ENCODE measurements at regions not wholly inside any gene's neighbourhood (a gene's known extent, or its start where the extent isn't known, plus 50 kb on each side); places are given as distances from the start of the nearest gene placed in this dataset.

- Histone ChIP-seq H4K20me1 (ENCODE audit: insufficient read depth, low read length, poor library complexity, severe bottlenecking) (no peaks in the 10 kb centered on the region), H3K36me3 (ENCODE audit: insufficient read depth, low read length) (no peaks in the 10 kb centered on the region), H3K9me2 (replicated peaks; ENCODE audit: low read depth, low read length) (no peaks in the 10 kb centered on the region), H3K4me2 (ENCODE audit: low read depth, low read length, poor library complexity, severe bottlenecking) (no peak overlapping the region), H3K4me1 (ENCODE audit: insufficient read depth, low read length, poor library complexity, severe bottlenecking) (no peaks in the 10 kb centered on the region), H3K79me2 (ENCODE audit: insufficient read depth, low read length) (no peaks in the 10 kb centered on the region), H3K9me3 (ENCODE audit: insufficient read depth, low read depth, low read length) (no peaks in the 10 kb centered on the region), H2AFZ (ENCODE audit: low read length) (no peak overlapping the region), H3F3A (ENCODE audit: low read depth) (no peaks in the 10 kb centered on the region), H3K4me3 (ENCODE audit: low read length, poor library complexity, severe bottlenecking) (no peak overlapping the region), H3K27me3 (ENCODE audit: insufficient read depth, low read length, poor library complexity, severe bottlenecking) (no peaks in the 10 kb centered on the region), H3K9ac (ENCODE audit: low read depth, low read length, poor library complexity, severe bottlenecking) (no peak overlapping the region)
- TF ChIP-seq EZH2phosphoT487 (IDR thresholded peaks at IDR 0.05; ENCODE audit: borderline replicate concordance) (no peak), CTCF (conservative IDR thresholded peaks at IDR 0.05; ENCODE audit: low read length) (no peak)
Observed at GRCh38 chr12:88318726-88319125, 176.6 kb downstream of the TMTC3 start.

- no peaks in the 10 kb centered on the region for H3K9me3 ChIP-seq (ENCODE audit: insufficient read depth, low read depth, low read length)
- no peaks in the 10 kb centered on the region for H3K27me3 ChIP-seq (ENCODE audit: insufficient read depth, low read length, poor library complexity, severe bottlenecking)
- no peaks in the 10 kb centered on the region for H3K36me3 ChIP-seq (ENCODE audit: insufficient read depth, low read length)
- no peak overlapping the region for H3K4me3 ChIP-seq (ENCODE audit: low read length, poor library complexity, severe bottlenecking)
- H3K9ac ChIP-seq (ENCODE audit: low read depth, low read length, poor library complexity, severe bottlenecking) = no peak overlapping the region
- no peaks in the 10 kb centered on the region for H3K79me2 ChIP-seq (ENCODE audit: insufficient read depth, low read length)
- no peak overlapping the region for H2AFZ ChIP-seq (ENCODE audit: low read length)
- no peak overlapping the region for H3K4me2 ChIP-seq (ENCODE audit: low read depth, low read length, poor library complexity, severe bottlenecking)
- H3K9me2 ChIP-seq (replicated peaks; ENCODE audit: low read depth, low read length) = no peaks in the 10 kb centered on the region
- H3F3A ChIP-seq (ENCODE audit: low read depth) = no peaks in the 10 kb centered on the region
- no peak for TF ChIP-seq EZH2phosphoT487 (IDR thresholded peaks at IDR 0.05; ENCODE audit: borderline replicate concordance)
- no peak for TF ChIP-seq CTCF (conservative IDR thresholded peaks at IDR 0.05; ENCODE audit: low read length)
- H3K4me1 ChIP-seq (ENCODE audit: insufficient read depth, low read length, poor library complexity, severe bottlenecking) = no peaks in the 10 kb centered on the region
- no peaks in the 10 kb centered on the region for H4K20me1 ChIP-seq (ENCODE audit: insufficient read depth, low read length, poor library complexity, severe bottlenecking)
Observed at GRCh38 chr12:88325076-88325815, 183.1 kb downstream of the TMTC3 start.

DNA sequence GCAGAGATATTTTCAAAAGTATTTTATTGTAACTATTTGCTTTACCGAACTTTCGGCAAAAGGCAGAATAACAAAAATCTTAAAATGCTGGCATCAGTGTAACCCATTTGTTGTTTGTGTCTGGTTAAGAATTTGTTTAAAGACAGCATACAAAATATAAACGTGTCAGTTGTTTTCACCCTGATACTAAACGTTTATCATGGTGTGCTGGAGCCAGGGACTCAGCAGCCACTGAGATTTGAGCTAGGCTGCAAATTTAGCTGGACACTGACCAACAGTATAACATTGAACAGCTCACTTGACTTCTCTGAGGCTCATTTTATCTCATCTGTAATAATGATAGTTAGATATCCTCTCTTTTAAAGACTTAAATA, 183.7 kb downstream of the TMTC3 start:
- H3K36me3 ChIP-seq (ENCODE audit: insufficient read depth, low read length) = no peaks in the 10 kb centered on the region
- no peak overlapping the region for H3K9ac ChIP-seq (ENCODE audit: low read depth, low read length, poor library complexity, severe bottlenecking)
- no peaks in the 10 kb centered on the region for H3F3A ChIP-seq (ENCODE audit: low read depth)
- TF ChIP-seq CTCF (conservative IDR thresholded peaks at IDR 0.05; ENCODE audit: low read length) = no peak
- TF ChIP-seq EZH2phosphoT487 (IDR thresholded peaks at IDR 0.05; ENCODE audit: borderline replicate concordance) = no peak
- no peak overlapping the region for H2AFZ ChIP-seq (ENCODE audit: low read length)
- no peaks in the 10 kb centered on the region for H4K20me1 ChIP-seq (ENCODE audit: insufficient read depth, low read length, poor library complexity, severe bottlenecking)
- no peak overlapping the region for H3K4me2 ChIP-seq (ENCODE audit: low read depth, low read length, poor library complexity, severe bottlenecking)
- H3K4me3 ChIP-seq (ENCODE audit: low read length, poor library complexity, severe bottlenecking) = no peak overlapping the region
- no peaks in the 10 kb centered on the region for H3K27me3 ChIP-seq (ENCODE audit: insufficient read depth, low read length, poor library complexity, severe bottlenecking)
- H3K9me2 ChIP-seq (replicated peaks; ENCODE audit: low read depth, low read length) = no peaks in the 10 kb centered on the region
- no peaks in the 10 kb centered on the region for H3K79me2 ChIP-seq (ENCODE audit: insufficient read depth, low read length)
- H3K9me3 ChIP-seq (ENCODE audit: insufficient read depth, low read depth, low read length) = no peaks in the 10 kb centered on the region
- H3K4me1 ChIP-seq (ENCODE audit: insufficient read depth, low read length, poor library complexity, severe bottlenecking) = no peaks in the 10 kb centered on the region
